Skeletal muscle cell (primary cell): ENCODE measurements at regions not wholly inside any gene's neighbourhood (a gene's known extent, or its start where the extent isn't known, plus 50 kb on each side); places are given as distances from the start of the nearest gene placed in this dataset.
"Not testable (repeated sequence)": the region's sequence is repeated elsewhere in the genome, so short reads cannot be mapped to it uniquely, and the experiment has no call there.

Experiments
- DNase-seq: peaks from one replicate; pipeline ENCODE4 v3.0.0-alpha.2; 2010; ENCODE audit warnings: low read depth
- H3K4me3 ChIP-seq: 2 replicates; pipeline ENCODE4 v1.5.1; 2011; ENCODE audit warnings: low read depth, mild to moderate bottlenecking, control low read depth, low read length, moderate library complexity

GRCh38 chr9:81801190-81801589, 111.8 kb upstream of the TLE1 start:
- no peak overlapping the region for H3K4me3 ChIP-seq
- no peak for DNase-seq

DNA sequence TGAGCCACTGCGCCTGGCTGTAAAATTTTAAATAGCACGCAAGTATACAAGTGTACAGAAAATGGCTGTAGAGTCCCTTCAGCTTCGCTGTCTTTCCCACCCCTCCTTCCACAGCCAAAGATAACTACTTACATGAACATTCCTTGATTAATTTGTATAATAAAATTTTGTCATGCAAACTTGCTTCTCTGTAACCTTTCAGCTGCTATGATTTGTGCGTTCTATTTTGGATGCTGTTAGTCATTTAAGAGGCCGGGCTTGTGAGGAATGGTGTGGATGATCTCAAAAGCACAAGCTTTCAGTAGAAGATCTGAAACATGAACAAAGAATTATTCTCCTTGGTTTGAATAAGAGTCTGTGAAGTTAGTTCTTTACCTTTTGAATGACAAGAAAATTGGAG, 115.0 kb upstream of the TLE1 start:
- no peak for DNase-seq
- no peak overlapping the region for H3K4me3 ChIP-seq

DNA sequence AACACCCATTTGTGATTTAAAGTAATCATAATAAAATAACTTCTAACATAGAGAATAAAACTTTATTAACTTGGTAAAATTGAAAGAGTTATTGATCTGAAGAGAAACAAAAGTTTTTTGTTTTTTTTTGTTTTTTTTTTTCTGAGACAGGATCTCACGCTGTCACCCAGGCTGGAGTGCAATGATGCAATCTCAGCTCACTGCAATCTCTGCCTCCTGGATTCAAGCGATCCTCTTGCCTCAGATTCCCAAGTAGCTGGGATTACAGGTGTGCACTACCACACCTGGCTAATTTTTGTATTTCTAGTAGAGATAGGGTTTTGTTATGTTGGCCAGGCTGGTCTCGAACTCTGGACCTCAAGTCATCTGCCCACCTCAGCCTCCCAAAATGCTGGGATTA, 116.5 kb upstream of the SPATA31D4 start:
- not testable (repeated sequence) for H3K4me3 ChIP-seq, DNase-seq

GRCh38 chr9:81814401-81814793, 113.8 kb upstream of the SPATA31D4 start:
- no peak for DNase-seq
- no peak overlapping the region for H3K4me3 ChIP-seq

DNA sequence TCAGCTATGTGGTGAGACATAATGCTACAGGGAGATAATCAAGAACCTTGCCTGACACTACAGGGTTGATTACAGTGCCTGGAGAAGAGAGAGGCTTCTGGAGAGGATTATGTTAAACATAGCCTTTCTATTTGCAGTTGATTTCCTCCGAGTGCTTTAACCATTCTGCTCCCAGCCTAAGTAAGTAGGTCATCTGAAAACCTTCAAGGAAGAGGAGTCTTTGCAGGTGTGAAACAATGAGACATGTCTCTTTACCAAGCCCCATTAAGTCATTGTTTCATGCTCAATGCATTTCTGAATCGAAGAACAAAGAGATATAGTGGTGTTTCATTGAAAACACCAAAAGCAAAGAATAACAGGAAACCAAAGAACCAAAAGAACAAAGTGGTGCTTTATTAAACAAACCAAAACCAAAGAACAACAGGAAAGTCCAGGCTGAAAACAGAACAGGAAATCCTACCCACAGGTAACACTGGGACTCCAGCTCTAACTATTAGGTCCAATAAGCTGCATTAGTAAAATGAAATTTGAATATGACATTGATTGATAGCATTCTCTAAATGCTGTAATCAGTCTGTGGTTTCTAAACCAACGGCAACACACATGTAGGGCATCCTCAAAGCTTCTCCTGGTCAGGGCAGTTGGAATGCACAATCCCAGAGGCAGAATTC, 113.3 kb upstream of the SPATA31D4 start:
- H3K4me3 ChIP-seq, result no peak overlapping the region
- DNase-seq, result no peak

- no peak overlapping the region for H3K4me3 ChIP-seq
Measured at GRCh38 chr9:81815781-81816180, 112.4 kb upstream of the SPATA31D4 start.

GRCh38 chr9:81819155-81819554, 109.1 kb upstream of the SPATA31D4 start:
- no peak for DNase-seq
- no peak overlapping the region for H3K4me3 ChIP-seq

More at GRCh38 chr9:81815781-81816180, 112.4 kb upstream of the SPATA31D4 start:
- no peak for DNase-seq

GRCh38 chr9:81819859-81820546, 108.2 kb upstream of the SPATA31D4 start:
- no peak overlapping the region for H3K4me3 ChIP-seq
- DNase-seq, result no peak

DNA sequence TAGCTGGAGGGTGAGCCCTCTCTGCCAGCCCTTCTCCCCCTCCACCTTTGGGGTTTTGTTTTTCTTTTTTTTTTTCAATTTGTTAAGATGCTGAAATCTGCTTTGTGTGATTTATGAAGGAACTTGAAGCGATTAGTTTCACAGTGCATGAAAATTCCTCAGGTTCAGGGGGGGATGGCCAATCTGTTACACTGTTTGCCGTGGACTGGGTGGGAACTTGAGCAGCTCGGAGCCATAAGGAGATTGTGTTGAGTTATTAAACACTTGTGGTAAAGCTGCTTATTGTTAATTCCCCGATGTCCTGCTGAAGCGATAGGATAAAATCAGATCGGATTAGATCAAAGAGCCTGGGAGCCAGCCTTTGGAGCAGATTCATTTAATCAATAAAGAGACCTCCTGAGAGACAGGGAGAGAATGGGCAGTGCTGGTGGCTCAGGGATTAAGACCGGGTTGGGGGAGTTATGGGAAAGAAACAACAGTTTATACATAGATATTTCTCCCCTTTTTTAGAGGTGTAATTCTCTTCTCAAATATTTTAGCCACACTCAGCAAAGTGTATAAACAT, 105.8 kb upstream of the SPATA31D4 start:
- no peak overlapping the region for H3K4me3 ChIP-seq
- no peak for DNase-seq

DNA sequence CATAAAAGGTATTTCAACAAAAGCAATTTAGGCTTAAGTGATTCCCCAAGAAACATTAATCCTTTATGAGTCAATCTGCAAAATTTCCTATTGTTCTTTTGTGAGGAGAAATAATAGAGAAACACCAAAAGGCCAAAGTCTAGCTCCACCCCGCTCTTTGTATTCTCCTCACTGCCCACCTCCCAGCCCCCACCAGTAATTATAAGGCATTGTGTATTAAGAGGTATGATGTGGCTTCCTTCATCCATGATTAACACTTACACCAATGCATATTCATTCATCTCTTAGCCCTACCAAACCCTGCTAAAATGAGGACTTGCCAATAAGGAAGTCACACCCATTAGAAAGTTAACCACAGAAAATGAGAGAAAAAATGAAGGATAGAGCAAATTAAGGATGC, 105.3 kb upstream of the SPATA31D4 start:
- H3K4me3 ChIP-seq, result no peak overlapping the region
- DNase-seq, result no peak

DNA sequence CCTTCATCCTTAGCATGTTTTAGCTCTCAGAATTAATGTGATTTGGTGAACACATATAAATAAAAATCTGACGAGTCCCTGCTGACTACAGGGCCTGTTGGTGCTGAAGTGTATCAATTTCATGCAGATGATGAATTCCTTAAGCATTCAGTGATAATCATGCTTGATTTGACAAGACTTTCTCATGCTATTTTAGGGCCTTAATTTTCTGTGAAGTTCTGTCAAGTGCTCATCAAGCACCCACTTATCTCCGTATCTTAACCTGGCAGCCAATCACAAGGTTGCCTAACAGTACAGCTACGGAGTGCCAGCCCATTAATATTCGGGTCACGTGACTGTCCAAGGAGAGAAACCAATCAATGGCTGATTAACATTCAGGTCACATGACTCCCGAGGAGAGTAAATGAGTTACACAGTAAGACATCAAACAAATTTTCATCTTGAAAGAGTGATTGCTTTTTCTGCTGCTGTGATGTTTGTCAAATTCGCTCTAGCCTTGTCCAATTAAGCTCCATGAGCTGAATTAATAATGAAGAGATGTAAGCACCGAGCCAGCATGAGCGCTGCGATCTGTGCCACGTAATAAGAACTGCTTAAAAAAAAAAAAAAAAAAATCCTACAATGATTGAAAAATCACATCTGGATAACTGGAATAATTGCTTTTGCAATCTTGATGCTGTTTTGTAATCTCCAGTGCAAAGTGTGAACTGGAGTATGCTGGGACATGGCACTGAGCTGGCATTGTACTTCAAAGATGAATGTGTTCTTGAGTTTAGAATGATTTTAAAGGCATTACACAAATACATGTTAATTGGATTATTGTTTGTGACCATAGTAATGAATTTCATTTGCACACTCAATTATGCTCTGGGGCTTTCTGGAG, 104.3 kb upstream of the SPATA31D4 start:
- DNase-seq, result no peak
- H3K4me3 ChIP-seq, result no peak overlapping the region

DNA sequence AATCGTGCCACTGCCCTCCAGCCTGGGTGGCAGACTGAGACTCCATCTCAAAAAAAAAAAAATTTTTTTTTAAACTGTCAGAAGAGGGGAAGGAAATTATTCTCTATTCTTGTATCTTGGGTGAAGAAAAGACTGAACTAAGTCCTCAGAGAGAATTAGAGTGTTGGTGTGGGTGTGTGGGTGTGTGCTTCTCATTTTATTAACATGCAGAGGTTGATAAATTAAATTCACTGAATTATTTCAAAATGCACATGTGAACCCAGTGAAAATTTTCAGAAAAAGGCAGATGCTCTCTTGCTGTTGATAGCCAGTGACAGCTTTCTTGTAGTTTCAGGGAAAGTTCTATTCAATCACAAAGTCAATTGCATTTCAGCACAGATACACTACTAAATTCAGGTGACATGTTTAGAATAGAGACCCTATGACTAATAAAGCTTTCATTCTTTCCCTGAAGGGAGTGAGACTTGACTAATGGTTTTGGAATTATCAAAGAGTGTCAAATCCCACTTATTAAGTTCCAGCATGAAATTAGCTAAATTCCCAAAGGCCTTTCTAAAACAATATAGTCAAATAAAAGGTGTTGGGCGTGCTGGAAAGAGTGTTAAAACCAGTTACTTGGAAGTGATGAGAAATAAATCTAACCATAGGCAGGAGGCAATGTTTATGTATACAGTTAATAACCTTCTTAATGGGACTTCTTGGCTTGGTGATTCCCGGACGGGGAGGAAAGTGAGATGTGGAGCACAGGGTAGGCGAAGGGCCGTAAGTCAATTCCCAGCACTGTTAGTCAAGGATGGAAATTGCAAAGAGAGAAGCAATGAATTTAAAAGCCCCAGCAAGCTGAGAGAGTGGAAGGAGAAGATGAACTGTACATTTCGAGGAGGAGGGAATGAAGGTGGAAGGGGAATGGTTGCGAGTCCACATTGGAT, 103.2 kb upstream of the SPATA31D4 start:
- no peak for DNase-seq
- H3K4me3 ChIP-seq, result no peak overlapping the region

DNA sequence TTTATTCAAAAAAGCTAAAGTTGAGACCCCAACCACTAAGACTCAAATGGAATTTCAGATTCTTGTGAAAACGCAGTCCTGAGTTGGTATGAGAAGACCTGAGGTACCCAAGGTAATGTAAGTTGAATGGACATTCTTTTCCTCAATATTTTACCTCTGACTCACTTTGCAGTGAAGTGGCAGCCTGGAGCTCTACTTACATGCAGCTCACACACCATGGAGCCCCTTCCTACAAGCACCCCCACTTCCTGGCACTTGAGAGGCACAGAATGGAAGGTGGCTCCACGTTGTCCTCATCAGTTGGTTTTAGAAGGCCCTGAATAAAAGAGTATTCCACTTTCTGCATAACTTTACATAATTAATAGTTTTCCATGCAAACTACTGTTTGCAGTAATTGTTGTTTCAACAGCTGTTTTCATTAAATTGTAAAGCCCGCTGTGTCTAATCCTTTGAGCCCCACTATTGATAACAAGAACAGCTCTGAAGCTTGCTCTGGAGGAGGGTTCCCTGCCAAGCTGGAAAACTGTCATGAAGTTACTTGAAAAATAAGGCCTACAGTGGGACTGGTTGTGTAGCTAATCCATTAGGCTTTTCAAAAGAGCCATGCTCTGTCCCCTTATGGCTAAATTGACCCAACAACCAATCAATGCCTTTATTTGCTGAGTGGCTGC, 102.2 kb upstream of the SPATA31D4 start:
- no peak overlapping the region for H3K4me3 ChIP-seq

DNA sequence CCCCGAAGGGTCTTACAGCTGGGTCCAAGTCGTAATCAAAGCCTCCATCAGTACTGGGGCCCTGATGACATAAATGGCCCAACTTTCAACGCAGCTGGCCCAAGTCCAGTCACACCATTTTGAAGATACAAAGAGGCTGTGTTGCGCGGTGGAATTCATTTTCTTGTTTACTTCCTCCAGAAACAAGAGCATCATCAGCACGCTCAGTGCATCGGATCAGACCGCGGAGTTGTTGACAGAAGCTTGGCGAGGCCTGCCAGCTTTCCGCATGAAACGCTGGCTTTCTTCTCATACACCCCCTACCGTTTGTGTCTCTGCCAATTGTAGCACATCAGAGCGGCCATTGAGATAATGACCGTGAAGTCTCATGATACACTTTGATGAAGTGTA, 101.7 kb upstream of the SPATA31D4 start:
- DNase-seq, result peak; percentile 15
- no peak overlapping the region for H3K4me3 ChIP-seq

More for the DNA sequence above, 102.2 kb upstream of the SPATA31D4 start:
- DNase-seq, result no peak

DNA sequence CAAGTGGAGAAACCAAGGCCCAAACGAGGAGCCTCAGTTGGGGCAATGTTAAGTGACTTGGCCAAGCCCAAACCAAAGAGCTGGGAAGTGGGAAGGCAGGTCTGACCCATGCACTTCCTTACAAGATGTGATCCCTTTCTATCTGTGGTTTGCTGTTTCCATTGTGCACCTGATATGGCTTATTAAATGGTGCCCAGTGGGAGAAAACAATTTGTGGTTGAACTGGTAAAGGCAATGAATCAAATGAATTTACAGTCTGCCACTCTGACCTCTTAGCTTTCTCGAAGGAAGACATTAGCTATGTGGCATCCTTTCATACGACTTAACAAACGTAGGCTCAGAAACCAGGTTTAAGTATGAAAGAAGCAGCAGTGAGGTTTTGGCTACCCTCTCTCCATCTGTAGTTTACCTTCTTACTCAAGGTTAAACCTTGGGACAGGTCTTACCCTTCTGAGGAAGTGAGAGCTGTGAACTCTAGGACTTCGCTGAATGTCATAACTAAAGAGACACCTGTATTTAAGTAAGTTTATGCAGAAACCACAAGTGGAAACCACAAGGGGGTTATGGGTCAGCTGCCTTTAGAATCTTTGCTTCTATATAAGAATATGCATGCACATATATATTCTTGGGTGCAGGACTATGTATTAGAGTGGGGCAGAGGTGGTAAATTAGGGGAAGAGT, 100.5 kb upstream of the SPATA31D4 start:
- no peak overlapping the region for H3K4me3 ChIP-seq

DNA sequence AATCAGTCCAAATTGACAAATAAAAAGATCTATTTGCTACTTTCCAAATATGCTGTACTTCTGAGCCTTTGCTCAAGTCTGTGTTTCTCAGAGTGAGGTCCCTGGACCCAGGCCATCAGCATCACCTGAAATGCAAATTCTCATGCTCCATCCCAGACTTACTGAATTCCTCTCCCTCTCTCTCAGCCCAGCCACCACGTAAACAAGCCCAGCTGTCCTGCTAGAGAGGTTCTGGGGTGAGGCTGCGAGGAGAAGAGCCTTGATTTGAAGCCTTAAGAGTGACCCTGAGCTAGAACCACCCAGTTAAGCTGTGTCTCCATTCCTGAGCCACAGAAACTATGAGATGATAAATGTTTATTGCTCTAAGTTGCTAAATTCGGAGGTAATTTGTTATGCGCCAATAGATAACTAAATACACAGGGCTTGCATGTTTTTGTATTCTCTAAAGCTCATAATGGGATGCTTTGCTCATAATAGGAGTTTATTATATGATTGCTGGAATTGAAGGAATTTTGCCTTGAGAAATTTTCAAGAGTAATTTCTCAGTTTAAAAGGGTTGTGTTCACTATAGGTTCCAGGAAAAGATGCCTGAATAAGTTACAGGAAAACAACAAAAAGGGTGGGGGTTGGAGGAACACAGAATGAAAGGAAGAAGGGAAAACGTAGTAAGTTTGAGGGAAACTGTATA, 98.9 kb upstream of the SPATA31D4 start:
- H3K4me3 ChIP-seq, result no peak overlapping the region
- DNase-seq, result no peak

More for the DNA sequence above, 100.5 kb upstream of the SPATA31D4 start:
- no peak for DNase-seq

- not testable (repeated sequence) for H3K4me3 ChIP-seq, DNase-seq
Measured at GRCh38 chr9:81830431-81830830, 97.8 kb upstream of the SPATA31D4 start.
